HG03108 (cell line): ENCODE measurements at regions not wholly inside any gene's neighbourhood (a gene's known extent, or its start where the extent isn't known, plus 50 kb on each side); places are given as distances from the start of the nearest gene placed in this dataset.

ENCODE experiments used
- ATAC-seq: cut with Tn5 transposase; IDR thresholded peaks from one replicate; pipeline ENCODE4 v1.9.1; 2021; ENCODE audit warnings: moderate library complexity; ENCODE audit not compliant: unreplicated experiment

GRCh38 chr4:32192363-32192762 lies 1472.2 kb downstream of the PCDH7 start:
- ATAC-seq, result no peak

- no peak for ATAC-seq
Observed at GRCh38 chr4:32192991-32193390, 1472.8 kb downstream of the PCDH7 start.

- no peak for ATAC-seq
Observed at GRCh38 chr4:32196950-32197688, 1477.0 kb downstream of the PCDH7 start.

- ATAC-seq, result no peak
Observed at GRCh38 chr4:32199639-32200038, 1479.5 kb downstream of the PCDH7 start.

- no peak for ATAC-seq
Observed at GRCh38 chr4:32203340-32203739, 1483.2 kb downstream of the PCDH7 start.

GRCh38 chr4:32206756-32207155 lies 1486.6 kb downstream of the PCDH7 start:
- ATAC-seq, result no peak

GRCh38 chr4:32207456-32207855 lies 1487.3 kb downstream of the PCDH7 start:
- ATAC-seq, result no peak

GRCh38 chr4:32215277-32215676 lies 1495.1 kb downstream of the PCDH7 start:
- ATAC-seq, result no peak

- no peak for ATAC-seq
Observed at GRCh38 chr4:32216502-32216901, 1496.3 kb downstream of the PCDH7 start.

- no peak for ATAC-seq
Observed at GRCh38 chr4:32219306-32220075, 1499.3 kb downstream of the PCDH7 start.

- ATAC-seq, result no peak
Observed at GRCh38 chr4:32226204-32226603, 1506.0 kb downstream of the PCDH7 start.

- ATAC-seq, result no peak
Observed at GRCh38 chr4:32226733-32227132, 1506.6 kb downstream of the PCDH7 start.

GRCh38 chr4:32243926-32244325 lies 1523.8 kb downstream of the PCDH7 start:
- no peak for ATAC-seq

GRCh38 chr4:32249040-32249439 lies 1528.9 kb downstream of the PCDH7 start:
- ATAC-seq, result no peak

- no peak for ATAC-seq
Observed at GRCh38 chr4:32251126-32251525, 1531.0 kb downstream of the PCDH7 start.

GRCh38 chr4:32251926-32252325 lies 1531.8 kb downstream of the PCDH7 start:
- no peak for ATAC-seq

GRCh38 chr4:32254216-32254615 lies 1534.0 kb downstream of the PCDH7 start:
- no peak for ATAC-seq

- no peak for ATAC-seq
Observed at GRCh38 chr4:32258986-32259385, 1538.8 kb downstream of the PCDH7 start.

- ATAC-seq, result no peak
Observed at GRCh38 chr4:32261196-32261595, 1541.0 kb downstream of the PCDH7 start.

- no peak for ATAC-seq
Observed at GRCh38 chr4:32268863-32269262, 1548.7 kb downstream of the PCDH7 start.

GRCh38 chr4:32290102-32290501 lies 1569.9 kb downstream of the PCDH7 start:
- ATAC-seq, result no peak

- ATAC-seq, result no peak
Observed at GRCh38 chr4:32318926-32319325, 1598.8 kb downstream of the PCDH7 start.
